Lung (tissue), 11 donors: ENCODE measurements at regions not wholly inside any gene's neighbourhood (a gene's known extent, or its start where the extent isn't known, plus 50 kb on each side); places are given as distances from the start of the nearest gene placed in this dataset.

ENCODE experiments used
- ATAC-seq: fragments of 200-7000 bp; cut with Tn5 transposase; one replicate; pipeline ENCODE4 v1.9.1; 2020; ENCODE audit warnings: moderate number of reproducible peaks; ENCODE audit not compliant: insufficient read depth, low FRiP score
- DNase-seq, 3 donors: peaks; one replicate each; pipeline ENCODE4 v3.0.0-alpha.2; 2013 to 2017
- H3K27ac ChIP-seq, 2 donors: one replicate each; pipeline ENCODE4 v1.5.1; 2013; ENCODE audit warnings: mild to moderate bottlenecking in 2 of 2, moderate library complexity in 2 of 2, control low read depth in 1 of 2, inconsistent platforms in 1 of 2, low read depth in 1 of 2, low read length in 1 of 2
- H3K27me3 ChIP-seq, 3 donors: one replicate each; pipeline ENCODE4 v1.5.1; 2013; ENCODE audit warnings: low read length in 2 of 3; ENCODE audit not compliant: control insufficient read depth in 3 of 3, insufficient read depth in 3 of 3
- H3K36me3 ChIP-seq, 4 donors: one replicate each; pipeline ENCODE4 v1.5.1; 2013; ENCODE audit warnings: low read length in 4 of 4, mild to moderate bottlenecking in 1 of 4, moderate library complexity in 1 of 4; ENCODE audit not compliant: control insufficient read depth in 4 of 4, insufficient read depth in 4 of 4
- H3K4me1 ChIP-seq, 5 donors: one replicate each; pipeline ENCODE4 v1.5.1; 2013; ENCODE audit warnings: low read length in 5 of 5, mild to moderate bottlenecking in 2 of 5, moderate library complexity in 1 of 5; ENCODE audit not compliant: control insufficient read depth in 5 of 5, insufficient read depth in 5 of 5
- H3K4me3 ChIP-seq: one replicate; pipeline ENCODE4 v1.5.1; 2013; ENCODE audit warnings: mild to moderate bottlenecking, control low read depth, moderate library complexity
- H3K9ac ChIP-seq, 2 donors: one replicate each; pipeline ENCODE4 v1.5.1; 2013; ENCODE audit warnings: low read length in 2 of 2, control low read depth in 1 of 2; ENCODE audit not compliant: insufficient read depth in 1 of 2
- H3K9me3 ChIP-seq, 4 donors: one replicate each; pipeline ENCODE4 v1.5.1; 2013; ENCODE audit warnings: low read length in 3 of 4, mild to moderate bottlenecking in 1 of 4, moderate library complexity in 1 of 4; ENCODE audit not compliant: control insufficient read depth in 4 of 4, insufficient read depth in 3 of 4
- CTCF ChIP-seq: IDR thresholded peaks from 2 replicates; pipeline ENCODE4 v1.5.1; 2012; ENCODE audit warnings: mild to moderate bottlenecking; ENCODE audit errors: control extremely low read depth, extremely low read depth
- WGBS, 2 donors: extraction: QIAGEN DNeasy Blood & Tissue Kit; methylation state at CpG; one replicate each; pipeline ENCODE4 v1.1.7; 2013; 5-methylcytosine and 5-hydroxymethylcytosine counted together
- donor health status: control.
- donor health status: control.
- donor health status: Bipolar disorder and iron deficiency.
- donor health status: healthy.
- donor health status: DM: yes; HTN: yes; CAD: no.

GRCh38 chr4:96429657-96430056, 589.8 kb downstream of the PDHA2 start:
- Histone ChIP-seq H3K27me3 (no peaks in the 10 kb centered on the region), H3K9ac (no peak overlapping the region), H3K9me3 (no peaks in the 10 kb centered on the region), H3K4me3 (no peak overlapping the region), H3K27ac (no peak overlapping the region), H3K4me1 (no peaks in the 10 kb centered on the region), H3K36me3 (no peaks in the 10 kb centered on the region)
- no peak for TF ChIP-seq CTCF
- DNase-seq = no peak
- no peak for ATAC-seq

GRCh38 chr4:96431094-96431493, 591.2 kb downstream of the PDHA2 start:
- ATAC-seq = no peak
- 97% methylated on average over 2 of the region's 2 CpGs for WGBS, 2 donors
- DNase-seq = no peak

GRCh38 chr4:96448315-96448872, 608.5 kb downstream of the PDHA2 start:
- peaks cover 0 to 27% (median 14%) of the 10 kb centered on the region in 4 donors for H3K9me3 ChIP-seq
- H3K9ac ChIP-seq = no peak overlapping the region
- H3K27ac ChIP-seq = no peak overlapping the region
- no peaks in the 10 kb centered on the region for H3K27me3 ChIP-seq
- H3K36me3 ChIP-seq = no peaks in the 10 kb centered on the region
- TF ChIP-seq CTCF = no peak
- WGBS, 2 donors = 56 to 72% methylated on average over 3 of the region's 3 CpGs
- ATAC-seq (no peak), DNase-seq (no peak)
- no peak overlapping the region for H3K4me3 ChIP-seq
- no peaks in the 10 kb centered on the region for H3K4me1 ChIP-seq

More at GRCh38 chr4:96431094-96431493, 591.2 kb downstream of the PDHA2 start:
- no peak for TF ChIP-seq CTCF
- Histone ChIP-seq H3K9ac (no peak overlapping the region), H3K4me1 (no peaks in the 10 kb centered on the region), H3K9me3 (no peaks in the 10 kb centered on the region), H3K27ac (no peak overlapping the region), H3K4me3 (no peak overlapping the region), H3K27me3 (no peaks in the 10 kb centered on the region), H3K36me3 (no peaks in the 10 kb centered on the region)
